ENCODE measurements at regions not wholly inside any gene's neighbourhood (a gene's known extent, or its start where the extent isn't known, plus 50 kb on each side); places are given as distances from the start of the nearest gene placed in this dataset.
A peak's percentile ranks its signal among the peaks of the same experiment; 100 is the strongest.
"Not testable (repeated sequence)": the region's sequence is repeated elsewhere in the genome, so short reads cannot be mapped to it uniquely, and the experiment has no call there.

GRCh38 chr1:233790121-233790520, 114.4 kb upstream of the SLC35F3 start:
- DNase-seq, result no peak

GRCh38 chr1:233790662-233791371, 113.7 kb upstream of the SLC35F3 start:
- peak; percentile 81 for DNase-seq

- DNase-seq, result no peak
These were observed 113.1 kb upstream of the SLC35F3 start for GRCh38 chr1:233791372-233791703.

GRCh38 chr1:233791721-233792120, 112.8 kb upstream of the SLC35F3 start:
- no peak for DNase-seq

GRCh38 chr1:233794863-233795262, 109.6 kb upstream of the SLC35F3 start:
- DNase-seq, result no peak

GRCh38 chr1:233796146-233796783, 108.2 kb upstream of the SLC35F3 start:
- no peak for DNase-seq

- no peak for DNase-seq
These were observed 101.9 kb upstream of the SLC35F3 start for GRCh38 chr1:233802611-233803010.

- no peak for DNase-seq
These were observed 98.7 kb upstream of the SLC35F3 start for GRCh38 chr1:233805786-233806185.

- no peak for DNase-seq
These were observed 89.1 kb upstream of the SLC35F3 start for GRCh38 chr1:233815357-233815756.

- DNase-seq, result no peak
These were observed 88.6 kb upstream of the SLC35F3 start for GRCh38 chr1:233815865-233816264.

GRCh38 chr1:233816348-233816747, 88.1 kb upstream of the SLC35F3 start:
- DNase-seq, result no peak

- DNase-seq, result no peak
These were observed 85.4 kb upstream of the SLC35F3 start for GRCh38 chr1:233819042-233819441.

- DNase-seq, result not testable (repeated sequence)
These were observed 80.3 kb upstream of the SLC35F3 start for GRCh38 chr1:233824179-233824578.

- not testable (repeated sequence) for DNase-seq
These were observed 76.5 kb upstream of the SLC35F3 start for GRCh38 chr1:233827937-233828336.

GRCh38 chr1:233828480-233828879, 76.0 kb upstream of the SLC35F3 start:
- no peak for DNase-seq

GRCh38 chr1:233834609-233835008, 69.9 kb upstream of the SLC35F3 start:
- DNase-seq, result no peak

GRCh38 chr1:233838207-233838606, 66.3 kb upstream of the SLC35F3 start:
- DNase-seq, result not testable (repeated sequence)

- no peak for DNase-seq
These were observed 60.8 kb upstream of the SLC35F3 start for GRCh38 chr1:233843525-233844204.

GRCh38 chr1:233844275-233844674, 60.2 kb upstream of the SLC35F3 start:
- no peak for DNase-seq

GRCh38 chr1:233844692-233845091, 59.8 kb upstream of the SLC35F3 start:
- DNase-seq, result no peak

All from tongue (tissue), 1 donor.